ENCODE measurements at regions not wholly inside any gene's neighbourhood (a gene's known extent, or its start where the extent isn't known, plus 50 kb on each side); places are given as distances from the start of the nearest gene placed in this dataset.

DNA sequence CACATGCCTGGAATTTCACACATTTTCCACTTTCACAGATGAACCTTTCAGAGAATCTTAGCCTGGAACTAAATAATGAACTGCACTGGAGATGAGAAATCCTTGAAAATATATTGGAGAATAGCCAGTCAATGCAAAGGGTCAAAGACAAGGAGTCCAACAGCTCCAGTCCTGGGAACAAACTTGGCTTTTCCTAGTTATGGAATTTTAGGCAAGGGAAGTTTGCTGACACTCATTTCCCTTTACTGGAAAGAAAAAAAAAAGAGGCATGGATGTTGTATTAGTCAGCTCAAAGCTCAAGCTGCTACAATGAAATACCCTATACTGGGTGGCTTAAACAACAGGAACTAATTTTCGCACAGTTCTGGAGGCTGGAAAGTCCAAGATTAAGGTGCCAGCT, 690.8 kb upstream of the ARPP21 start:
- Histone ChIP-seq H3K9ac (ENCODE audit: control insufficient read depth, extremely low read depth, insufficient read depth, low read length) (no peak overlapping the region), H3K27ac (ENCODE audit: control insufficient read depth, insufficient read depth, low read length) (no peak overlapping the region), H3K4me3 (ENCODE audit: control insufficient read depth in 2 of 3, extremely low read depth in 1 of 3, insufficient read depth in 2 of 3, low read depth in 1 of 3, low read length in 3 of 3) (no peak overlapping the region), H3K9me1 (ENCODE audit: control insufficient read depth, extremely low read depth, insufficient read depth, low read length) (no peaks in the 10 kb centered on the region), H3K36me3 (ENCODE audit: control insufficient read depth in 2 of 2, extremely low read depth in 1 of 2, insufficient read depth in 2 of 2, low read length in 2 of 2) (no peaks in the 10 kb centered on the region), H3K4me2 (ENCODE audit: control insufficient read depth, extremely low read depth, insufficient read depth, low read depth, low read length) (no peak overlapping the region), H2AFZ (ENCODE audit: control insufficient read depth, low read length) (no peak overlapping the region), H4K20me1 (ENCODE audit: control insufficient read depth, extremely low read depth, insufficient read depth, low read length) (no peaks in the 10 kb centered on the region), H3K4me1 (ENCODE audit: control insufficient read depth, extremely low read depth, insufficient read depth, low read length) (no peaks in the 10 kb centered on the region), H3K27me3 (ENCODE audit: control insufficient read depth, extremely low read depth, insufficient read depth, low read length) (no peaks in the 10 kb centered on the region), H3K79me2 (ENCODE audit: control insufficient read depth, insufficient read depth, low read length) (no peaks in the 10 kb centered on the region), H3K9me3 (ENCODE audit: control insufficient read depth, low read depth, low read length) (no peaks in the 10 kb centered on the region)
- TF ChIP-seq EZH2 (IDR thresholded peaks at IDR 0.05; ENCODE audit: low read length), result no peak
- TF ChIP-seq, protein P1, sequence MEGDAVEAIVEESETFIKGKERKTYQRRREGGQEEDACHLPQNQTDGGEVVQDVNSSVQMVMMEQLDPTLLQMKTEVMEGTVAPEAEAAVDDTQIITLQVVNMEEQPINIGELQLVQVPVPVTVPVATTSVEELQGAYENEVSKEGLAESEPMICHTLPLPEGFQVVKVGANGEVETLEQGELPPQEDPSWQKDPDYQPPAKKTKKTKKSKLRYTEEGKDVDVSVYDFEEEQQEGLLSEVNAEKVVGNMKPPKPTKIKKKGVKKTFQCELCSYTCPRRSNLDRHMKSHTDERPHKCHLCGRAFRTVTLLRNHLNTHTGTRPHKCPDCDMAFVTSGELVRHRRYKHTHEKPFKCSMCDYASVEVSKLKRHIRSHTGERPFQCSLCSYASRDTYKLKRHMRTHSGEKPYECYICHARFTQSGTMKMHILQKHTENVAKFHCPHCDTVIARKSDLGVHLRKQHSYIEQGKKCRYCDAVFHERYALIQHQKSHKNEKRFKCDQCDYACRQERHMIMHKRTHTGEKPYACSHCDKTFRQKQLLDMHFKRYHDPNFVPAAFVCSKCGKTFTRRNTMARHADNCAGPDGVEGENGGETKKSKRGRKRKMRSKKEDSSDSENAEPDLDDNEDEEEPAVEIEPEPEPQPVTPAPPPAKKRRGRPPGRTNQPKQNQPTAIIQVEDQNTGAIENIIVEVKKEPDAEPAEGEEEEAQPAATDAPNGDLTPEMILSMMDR (optimal IDR thresholded peaks at IDR 0.05 in 1 of 3, IDR thresholded peaks at IDR 0.05 in 1 of 3, conservative IDR thresholded peaks at IDR 0.05 in 1 of 3; ENCODE audit: extremely low read depth in 1 of 3, insufficient read depth in 2 of 3, low read length in 3 of 3), result no peak
- dilution Hi-C loops (cut with MboI; ENCODE audit: extremely low pct_ligation_motif_present, low sequenced_read_pairs), result no loop called here
- no peak for DNase-seq (ENCODE audit: low read depth, low spot score)
- no peak for FAIRE-seq

DNA sequence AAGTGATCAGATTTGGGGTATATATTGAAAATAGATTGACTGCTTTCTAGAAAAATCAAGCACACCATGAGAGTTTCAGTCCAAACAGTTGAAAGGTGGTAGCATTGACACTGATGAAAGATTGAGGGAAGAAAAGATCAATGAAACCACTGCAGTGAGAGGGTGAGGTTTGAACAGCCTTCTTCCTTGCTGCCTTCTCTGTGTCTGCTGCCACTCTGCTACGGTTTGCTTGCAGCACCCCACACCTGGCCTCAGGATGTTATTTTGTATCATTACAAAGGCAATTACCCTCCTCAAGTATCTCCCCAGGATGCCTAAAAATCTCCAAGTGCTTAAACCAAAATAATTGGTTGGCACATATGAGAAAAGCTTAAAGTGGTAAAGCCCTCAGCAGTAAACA, 683.6 kb upstream of the ARPP21 start:
- Histone ChIP-seq H3K27ac (ENCODE audit: control insufficient read depth, insufficient read depth, low read length) (no peak overlapping the region), H3K27me3 (ENCODE audit: control insufficient read depth, extremely low read depth, insufficient read depth, low read length) (no peaks in the 10 kb centered on the region), H2AFZ (ENCODE audit: control insufficient read depth, low read length) (no peak overlapping the region), H3K9ac (ENCODE audit: control insufficient read depth, extremely low read depth, insufficient read depth, low read length) (no peak overlapping the region), H3K9me3 (ENCODE audit: control insufficient read depth, low read depth, low read length) (no peaks in the 10 kb centered on the region), H3K9me1 (ENCODE audit: control insufficient read depth, extremely low read depth, insufficient read depth, low read length) (no peaks in the 10 kb centered on the region), H3K36me3 (ENCODE audit: control insufficient read depth in 2 of 2, extremely low read depth in 1 of 2, insufficient read depth in 2 of 2, low read length in 2 of 2) (no peaks in the 10 kb centered on the region), H3K4me1 (ENCODE audit: control insufficient read depth, extremely low read depth, insufficient read depth, low read length) (no peaks in the 10 kb centered on the region), H3K4me2 (ENCODE audit: control insufficient read depth, extremely low read depth, insufficient read depth, low read depth, low read length) (no peak overlapping the region), H4K20me1 (ENCODE audit: control insufficient read depth, extremely low read depth, insufficient read depth, low read length) (no peaks in the 10 kb centered on the region), H3K4me3 (ENCODE audit: control insufficient read depth in 2 of 3, extremely low read depth in 1 of 3, insufficient read depth in 2 of 3, low read depth in 1 of 3, low read length in 3 of 3) (no peak overlapping the region), H3K79me2 (ENCODE audit: control insufficient read depth, insufficient read depth, low read length) (no peaks in the 10 kb centered on the region)
- TF ChIP-seq, protein P1 (optimal IDR thresholded peaks at IDR 0.05 in 1 of 3, IDR thresholded peaks at IDR 0.05 in 1 of 3, conservative IDR thresholded peaks at IDR 0.05 in 1 of 3; ENCODE audit: extremely low read depth in 1 of 3, insufficient read depth in 2 of 3, low read length in 3 of 3), result no peak
- no peak for TF ChIP-seq EZH2 (IDR thresholded peaks at IDR 0.05; ENCODE audit: low read length)
- FAIRE-seq (no peak), DNase-seq (ENCODE audit: low read depth, low spot score) (no peak)
- dilution Hi-C loops (cut with MboI; ENCODE audit: extremely low pct_ligation_motif_present, low sequenced_read_pairs), result no loop called here

Data from keratinocyte (primary cell).